Upper lobe of left lung (tissue), 4 donors: ENCODE measurements at regions not wholly inside any gene's neighbourhood (a gene's known extent, or its start where the extent isn't known, plus 50 kb on each side); places are given as distances from the start of the nearest gene placed in this dataset.

ENCODE experiments used
- CTCF ChIP-seq, 6 experiments: fragments of 450-650 bp in 4 of 6; fragments of 200-600 bp in 2 of 6; sonication (generic) in 2 of 6; IDR thresholded peaks; one replicate each; pipeline ENCODE4 v1.5.1; 2016 to 2019; ENCODE audit warnings: antibody characterized with exemption in 6 of 6
- EP300 ChIP-seq, 4 donors: sonication (generic); formaldehyde crosslinking; IDR thresholded peaks; one replicate each; pipeline ENCODE4 v1.5.1; 2017; ENCODE audit warnings: antibody characterized with exemption in 4 of 4, control low read depth in 2 of 4
- POLR2A ChIP-seq, 4 donors: fragments of 450-650 bp; IDR thresholded peaks; one replicate each; pipeline ENCODE4 v1.5.1; 2016 to 2017; ENCODE audit warnings: antibody characterized with exemption in 4 of 4, mild to moderate bottlenecking in 2 of 4
- POLR2AphosphoS5 ChIP-seq, 2 donors: sonication (generic); formaldehyde crosslinking; IDR thresholded peaks; one replicate each; pipeline ENCODE4 v1.5.1; 2017; ENCODE audit warnings: antibody characterized with exemption in 2 of 2

GRCh38 chr5:60487885-60488442, 212.0 kb downstream of the DEPDC1B start:
- TF ChIP-seq CTCF (IDR thresholded peaks at IDR 0.05) (no peak), POLR2AphosphoS5 (IDR thresholded peaks at IDR 0.05) (no peak), EP300 (IDR thresholded peaks at IDR 0.05) (no peak), POLR2A (IDR thresholded peaks at IDR 0.05) (no peak)
